Adrenal gland (tissue), 5 donors: ENCODE measurements at regions not wholly inside any gene's neighbourhood (a gene's known extent, or its start where the extent isn't known, plus 50 kb on each side); places are given as distances from the start of the nearest gene placed in this dataset.

Source experiments
- POLR2A ChIP-seq, 2 donors: fragments of 450-650 bp; IDR thresholded peaks; one replicate each; pipeline ENCODE4 v1.6.1; 2017; ENCODE audit warnings: antibody characterized with exemption in 2 of 2, mild to moderate bottlenecking in 2 of 2, moderate library complexity in 1 of 2
- TF ChIP-seq, protein P1 (sequence below), 6 experiments: fragments of 450-650 bp in 4 of 6; fragments of 200-600 bp in 2 of 6; sonication (generic) in 1 of 6; IDR thresholded peaks; 1 replicate in 5 of 6; 2 replicates in 1 of 6; pipeline versions ENCODE4 v1.5.1 to v1.8.0; 2016 to 2021; ENCODE audit warnings: antibody characterized with exemption in 6 of 6, mild to moderate bottlenecking in 2 of 6, moderate library complexity in 1 of 6
- donor health status: DM: no; HTN: no; CAD: no.

DNA sequence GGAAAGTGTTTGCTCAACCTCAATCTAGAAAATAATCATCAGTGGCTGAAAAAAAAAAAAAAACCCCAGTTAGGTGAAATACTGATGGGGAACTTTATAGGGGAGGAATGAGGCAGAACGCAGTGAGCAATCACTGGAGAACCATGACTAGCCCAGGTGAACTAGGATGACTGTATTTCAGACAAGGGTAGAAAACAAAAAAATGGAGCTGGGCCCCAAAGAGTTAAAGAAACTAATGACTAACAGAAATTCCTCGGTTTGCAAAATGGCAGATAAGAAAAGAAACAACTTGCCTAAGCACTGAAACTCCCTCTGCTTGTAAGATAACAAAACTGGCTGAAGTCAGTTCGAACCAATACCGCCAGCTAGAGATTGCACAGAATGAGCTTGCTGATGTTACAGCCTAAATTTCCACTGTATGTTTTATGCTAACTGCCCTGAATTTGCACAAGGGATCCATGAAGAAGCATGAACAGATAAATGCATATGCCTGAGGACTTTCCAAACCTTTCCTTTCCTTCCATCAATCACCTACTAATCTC lies 245.9 kb downstream of the METTL4 start:
- TF ChIP-seq, protein P1, sequence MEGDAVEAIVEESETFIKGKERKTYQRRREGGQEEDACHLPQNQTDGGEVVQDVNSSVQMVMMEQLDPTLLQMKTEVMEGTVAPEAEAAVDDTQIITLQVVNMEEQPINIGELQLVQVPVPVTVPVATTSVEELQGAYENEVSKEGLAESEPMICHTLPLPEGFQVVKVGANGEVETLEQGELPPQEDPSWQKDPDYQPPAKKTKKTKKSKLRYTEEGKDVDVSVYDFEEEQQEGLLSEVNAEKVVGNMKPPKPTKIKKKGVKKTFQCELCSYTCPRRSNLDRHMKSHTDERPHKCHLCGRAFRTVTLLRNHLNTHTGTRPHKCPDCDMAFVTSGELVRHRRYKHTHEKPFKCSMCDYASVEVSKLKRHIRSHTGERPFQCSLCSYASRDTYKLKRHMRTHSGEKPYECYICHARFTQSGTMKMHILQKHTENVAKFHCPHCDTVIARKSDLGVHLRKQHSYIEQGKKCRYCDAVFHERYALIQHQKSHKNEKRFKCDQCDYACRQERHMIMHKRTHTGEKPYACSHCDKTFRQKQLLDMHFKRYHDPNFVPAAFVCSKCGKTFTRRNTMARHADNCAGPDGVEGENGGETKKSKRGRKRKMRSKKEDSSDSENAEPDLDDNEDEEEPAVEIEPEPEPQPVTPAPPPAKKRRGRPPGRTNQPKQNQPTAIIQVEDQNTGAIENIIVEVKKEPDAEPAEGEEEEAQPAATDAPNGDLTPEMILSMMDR (IDR thresholded peaks at IDR 0.05) = no peak
- no peak for TF ChIP-seq POLR2A (IDR thresholded peaks at IDR 0.05)
